H1 (cell line): ENCODE measurements at regions not wholly inside any gene's neighbourhood (a gene's known extent, or its start where the extent isn't known, plus 50 kb on each side); places are given as distances from the start of the nearest gene placed in this dataset.

Experiments
- CTCF ChIA-PET: fragments of 300-600 bp; sonication (Branson Sonifier 250); formaldehyde crosslinking; loops from one replicate; lab custom pipeline; 2021; ENCODE audit not compliant: partially characterized antibody; lab: Charles Lee
- POLR2A ChIA-PET: fragments of 300-600 bp; sonication (Branson Sonifier 250); formaldehyde crosslinking; loops from one replicate; lab custom pipeline; 2021; ENCODE audit warnings: inconsistent platforms; ENCODE audit not compliant: partially characterized antibody; lab: Charles Lee
- DNase-seq, 2 experiments: peaks; one replicate each; pipeline versions ENCODE4 v3.0.0 to v3.0.0-alpha.2; 2010 to 2022; ENCODE audit warnings: low spot score in 2 of 2, low read depth in 1 of 2, mixed read lengths in 1 of 2
- FAIRE-seq: peaks from 2 replicates; lab custom pipeline; 2011; peaks lifted over from hg19 to GRCh38; lab: Jason Lieb, UNC
- H2AFZ ChIP-seq: 2 replicates; pipeline ENCODE4 v1.8.1; 2012; ENCODE audit warnings: low read length, inconsistent platforms
- H2AK5ac ChIP-seq: 2 replicates; pipeline ENCODE4 v1.6.1; 2013; ENCODE audit warnings: low read depth, low read length
- H2BK120ac ChIP-seq: replicated peaks from 2 replicates; pipeline ENCODE3; 2013; ENCODE audit warnings: low read depth, low read length, inconsistent platforms
- H2BK12ac ChIP-seq: 2 replicates; pipeline ENCODE4 v1.6.1; 2013; ENCODE audit warnings: low read depth, low read length
- H2BK15ac ChIP-seq: 2 replicates; pipeline ENCODE4 v1.6.1; 2013; ENCODE audit warnings: low read length
- H2BK20ac ChIP-seq: 2 replicates; pipeline ENCODE4 v1.6.1; 2013; ENCODE audit warnings: low read length
- H2BK5ac ChIP-seq: 2 replicates; pipeline ENCODE4 v1.6.1; 2013; ENCODE audit warnings: low read depth, low read length
- H3K14ac ChIP-seq: 2 replicates; pipeline ENCODE4 v1.6.1; 2013; ENCODE audit warnings: inconsistent platforms; ENCODE audit not compliant: insufficient read length
- H3K18ac ChIP-seq: 2 replicates; pipeline ENCODE4 v1.6.1; 2013; ENCODE audit warnings: low read length; ENCODE audit errors: extremely low read depth
- H3K23ac ChIP-seq: 2 replicates; pipeline ENCODE4 v1.6.1; 2013; ENCODE audit warnings: inconsistent platforms; ENCODE audit not compliant: insufficient read length
- H3K23me2 ChIP-seq: 2 replicates; pipeline ENCODE4 v1.6.1; 2013; ENCODE audit warnings: low read depth, low read length
- H3K27ac ChIP-seq: 2 replicates; pipeline ENCODE4 v1.6.1; 2011; ENCODE audit warnings: low read depth, low read length, inconsistent platforms
- H3K27me3 ChIP-seq, 4 experiments: replicated peaks in 1 of 4; 1 replicate in 1 of 4; 2 replicates in 3 of 4; pipeline versions ENCODE4 v1.6.1 to v1.8.1; 2011 to 2013; ENCODE audit warnings: low read length in 3 of 4, mild to moderate bottlenecking in 3 of 4, inconsistent platforms in 2 of 4, mixed read lengths in 2 of 4, moderate library complexity in 1 of 4; ENCODE audit not compliant: control insufficient read depth in 3 of 4, insufficient read depth in 3 of 4; ENCODE audit errors: extremely low read depth in 1 of 4
- H3K36me3 ChIP-seq, 4 experiments: 2 replicates each; pipeline versions ENCODE4 v1.6.1 to v1.8.1; 2011 to 2013; ENCODE audit warnings: mild to moderate bottlenecking in 4 of 4, low read length in 3 of 4, moderate library complexity in 2 of 4, control low read depth in 1 of 4, inconsistent platforms in 1 of 4; ENCODE audit not compliant: insufficient read depth in 4 of 4, control insufficient read depth in 2 of 4
- H3K4ac ChIP-seq: replicated peaks from 2 replicates; pipeline ENCODE3; 2013; ENCODE audit warnings: low read length, low read depth, mixed read lengths, inconsistent platforms; ENCODE audit not compliant: insufficient read length
- H3K4me1 ChIP-seq, 4 experiments: replicated peaks in 1 of 4; 1 replicate in 1 of 4; 2 replicates in 3 of 4; pipeline versions ENCODE4 v1.6.1 to v1.8.1; 2011 to 2013; ENCODE audit warnings: low read length in 3 of 4, inconsistent platforms in 2 of 4, mixed read lengths in 1 of 4; ENCODE audit not compliant: insufficient read depth in 4 of 4, control insufficient read depth in 3 of 4
- H3K4me2 ChIP-seq, 2 experiments: 2 replicates each; pipeline versions ENCODE4 v1.6.1 to v1.8.1; 2011 to 2013; ENCODE audit warnings: low read depth in 2 of 2, low read length in 2 of 2, control low read depth in 1 of 2, inconsistent platforms in 1 of 2, mild to moderate bottlenecking in 1 of 2; ENCODE audit not compliant: insufficient read depth in 1 of 2
- H3K4me3 ChIP-seq, 4 experiments: fragments of 200-600, 300-600 bp in 1 of 4; sonication (generic), shearing (Covaris generic), sonication (Bioruptor Twin) in 1 of 4; 2 replicates each; pipeline versions ENCODE4 v1.5.1 to v1.8.1; 2011 to 2016; ENCODE audit warnings: low read length in 4 of 4, low read depth in 3 of 4, control low read depth in 2 of 4, inconsistent platforms in 2 of 4, mild to moderate bottlenecking in 2 of 4, mixed read lengths in 1 of 4, moderate library complexity in 1 of 4; ENCODE audit not compliant: insufficient read depth in 2 of 4; ENCODE audit errors: extremely low read depth in 1 of 4
- H3K56ac ChIP-seq: replicated peaks from 2 replicates; pipeline ENCODE3; 2013; ENCODE audit warnings: low read depth, mild to moderate bottlenecking, mixed read lengths, low read length, inconsistent platforms; ENCODE audit not compliant: insufficient read length
- H3K79me1 ChIP-seq: 2 replicates; pipeline ENCODE4 v1.6.1; 2013; ENCODE audit warnings: low read depth, low read length, control low read depth
- H3K79me2 ChIP-seq, 2 experiments: 2 replicates each; pipeline versions ENCODE4 v1.6.1 to v1.8.1; 2012 to 2013; ENCODE audit warnings: low read length in 2 of 2, mild to moderate bottlenecking in 2 of 2, inconsistent platforms in 1 of 2; ENCODE audit not compliant: insufficient read depth in 2 of 2, control insufficient read depth in 1 of 2
- H3K9ac ChIP-seq, 4 experiments: replicated peaks in 1 of 4; 1 replicate in 1 of 4; 2 replicates in 3 of 4; pipeline versions ENCODE4 v1.6.1 to v1.8.1; 2011 to 2013; ENCODE audit warnings: low read depth in 3 of 4, low read length in 3 of 4, control low read depth in 2 of 4, mild to moderate bottlenecking in 2 of 4, moderate library complexity in 2 of 4, inconsistent platforms in 1 of 4; ENCODE audit errors: extremely low read depth in 1 of 4
- H3K9me3 ChIP-seq, 2 experiments: 2 replicates each; pipeline versions ENCODE4 v1.6.1 to v1.8.1; 2012 to 2013; ENCODE audit warnings: mild to moderate bottlenecking in 2 of 2, moderate library complexity in 2 of 2, control low read depth in 1 of 2, inconsistent platforms in 1 of 2, low read depth in 1 of 2, low read length in 1 of 2, mixed read lengths in 1 of 2; ENCODE audit not compliant: insufficient read depth in 2 of 2
- H4K20me1 ChIP-seq, 2 experiments: replicated peaks in 1 of 2; 2 replicates each; pipeline versions ENCODE3 to v1.8.1; 2011 to 2013; ENCODE audit warnings: inconsistent platforms in 2 of 2, low read length in 2 of 2, mild to moderate bottlenecking in 1 of 2; ENCODE audit not compliant: insufficient read depth in 2 of 2, control insufficient read depth in 1 of 2
- H4K5ac ChIP-seq: 2 replicates; pipeline ENCODE4 v1.6.1; 2013; ENCODE audit warnings: low read length, low read depth, mixed read lengths, inconsistent platforms; ENCODE audit not compliant: insufficient read length
- H4K8ac ChIP-seq: 2 replicates; pipeline ENCODE4 v1.8.0; 2013; ENCODE audit warnings: mild to moderate bottlenecking, moderate library complexity, low read length, inconsistent platforms; ENCODE audit not compliant: insufficient read depth; ENCODE audit errors: extremely low read depth
- H4K91ac ChIP-seq: replicated peaks from 2 replicates; pipeline ENCODE3; 2013; ENCODE audit warnings: low read length, mixed read lengths, inconsistent platforms; ENCODE audit not compliant: insufficient read length
- SIN3A ChIP-seq, 2 experiments: IDR thresholded peaks in 1 of 2; conservative IDR thresholded peaks in 1 of 2; 2 replicates each; pipeline ENCODE4 v1.6.1; 2011 to 2012; ENCODE audit warnings: low read length in 2 of 2, improper control_type of control experiment in 1 of 2, low read depth in 1 of 2, mild to moderate bottlenecking in 1 of 2
- TBP ChIP-seq: IDR thresholded peaks from 2 replicates; pipeline ENCODE4 v1.6.1; 2011; ENCODE audit warnings: low read depth, low read length, improper control_type of control experiment
- WGBS, 2 experiments: shearing (Covaris generic) in 1 of 2; methylation state at CpG; one replicate each; pipeline versions ENCODE4 v1.1.6 to v1.1.7; 2013 to 2015; ENCODE audit warnings: low lambda C conversion rate in 2 of 2, mixed read lengths in 2 of 2, inconsistent platforms in 1 of 2, low coverage in 1 of 2, missing lambda C conversion rate in 1 of 2; ENCODE audit not compliant: insufficient replicate concordance in 2 of 2, insufficient coverage in 1 of 2, insufficient read length in 1 of 2; ENCODE audit errors: extremely low coverage in 1 of 2, missing lambda C conversion rate in 1 of 2; 5-methylcytosine and 5-hydroxymethylcytosine counted together

DNA sequence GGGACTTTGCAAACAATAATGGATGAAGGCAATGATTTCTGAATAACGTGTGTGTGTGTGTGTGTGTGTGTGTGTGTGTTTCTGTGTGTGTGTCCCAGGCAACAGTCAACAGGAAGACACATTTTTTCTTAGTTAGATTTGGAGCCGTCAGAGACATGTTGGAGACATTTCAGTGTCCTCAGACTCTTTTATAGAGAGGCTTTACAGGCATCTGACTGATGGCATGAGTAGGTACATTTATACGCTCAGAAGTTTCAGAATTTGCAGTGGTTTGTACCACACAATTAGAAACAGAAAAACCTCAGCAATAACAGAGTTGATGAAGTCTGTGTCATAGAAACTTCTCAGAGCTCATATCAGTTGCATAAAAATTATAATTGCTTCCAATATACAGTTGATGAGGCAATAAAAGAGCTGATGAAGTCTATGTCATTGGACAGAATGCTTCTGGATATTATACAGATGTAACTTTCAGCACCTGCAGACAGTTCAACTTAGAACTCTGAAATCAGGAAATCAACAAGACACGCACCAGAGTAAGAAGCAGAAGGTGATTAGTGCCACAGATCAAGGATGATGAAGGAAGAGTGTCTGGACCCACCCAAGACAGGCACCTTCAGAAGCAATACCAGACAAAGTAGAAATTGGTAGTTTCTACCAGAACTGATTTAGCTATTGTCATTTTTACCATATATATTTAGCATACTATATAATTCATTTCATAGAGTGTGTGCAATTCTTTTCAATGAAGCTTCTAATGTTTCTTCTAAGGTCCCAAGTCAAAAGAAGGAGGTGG lies 104.5 kb upstream of the LYZL1 start:
- H3K4me2 ChIP-seq: no peak overlapping the region
- no peak overlapping the region for H3K14ac ChIP-seq
- no peak overlapping the region for H4K8ac ChIP-seq
- no peak overlapping the region for H3K9ac ChIP-seq
- H3K4me1 ChIP-seq: peaks cover 0 to 2% (median 0%) of the 10 kb centered on the region in 4 experiments; a peak in 1 of 7 replicates
- 80% methylated on average over 4 of the region's 4 CpGs; no CpG with 5 or more reads in 1 of the 2 experiments for WGBS, 2 experiments
- H3K27ac ChIP-seq: no peak overlapping the region
- H4K5ac ChIP-seq: no peak overlapping the region
- H2BK20ac ChIP-seq: no peak overlapping the region
- H2BK120ac ChIP-seq: no peak overlapping the region
- no peak overlapping the region for H4K91ac ChIP-seq
- no peaks in the 10 kb centered on the region for H3K79me2 ChIP-seq
- TF ChIP-seq SIN3A (conservative IDR thresholded peaks at IDR 0.05 in 1 of 2, IDR thresholded peaks at IDR 0.05 in 1 of 2; ENCODE audit: low read depth in 1 of 2, low read length in 2 of 2): no peak
- TF ChIP-seq TBP: no peak
- CTCF ChIA-PET: interaction anchor here (0.6 to 1.5 kb wide), 4 partner anchors 28 to 105 kb away, joined by 3 to 4 read pairs (median 3); partner anchors contain the start of gene LYZL1
- H3K23ac ChIP-seq: no peak overlapping the region
- no peak overlapping the region for H3K56ac ChIP-seq
- POLR2A ChIA-PET: no interaction called here
- no peaks in the 10 kb centered on the region; the same call in 1 of the 2 replicates for H3K23me2 ChIP-seq
- H2BK15ac ChIP-seq: no peak overlapping the region
- no peaks in the 10 kb centered on the region for H3K9me3 ChIP-seq
- no peak overlapping the region for H2BK12ac ChIP-seq
- no peaks in the 10 kb centered on the region for H3K79me1 ChIP-seq
- no peak for FAIRE-seq
- DNase-seq: no peak
- H3K27me3 ChIP-seq: no peaks in the 10 kb centered on the region
- H3K4ac ChIP-seq: no peak overlapping the region
- no peaks in the 10 kb centered on the region for H3K36me3 ChIP-seq
- H2AK5ac ChIP-seq: no peak overlapping the region
- H3K18ac ChIP-seq: no peak overlapping the region
- H2BK5ac ChIP-seq: no peak overlapping the region
- no peaks in the 10 kb centered on the region for H4K20me1 ChIP-seq
- H2AFZ ChIP-seq: no peak overlapping the region
- no peak overlapping the region for H3K4me3 ChIP-seq
